Lung (tissue), 11 donors: ENCODE measurements at regions not wholly inside any gene's neighbourhood (a gene's known extent, or its start where the extent isn't known, plus 50 kb on each side); places are given as distances from the start of the nearest gene placed in this dataset.
A peak's percentile ranks its signal among the peaks of the same experiment; 100 is the strongest.

Experiments
- ATAC-seq: fragments of 200-7000 bp; cut with Tn5 transposase; one replicate; pipeline ENCODE4 v1.9.1; 2020; ENCODE audit warnings: moderate number of reproducible peaks; ENCODE audit not compliant: insufficient read depth, low FRiP score
- DNase-seq, 3 donors: peaks; one replicate each; pipeline ENCODE4 v3.0.0-alpha.2; 2013 to 2017
- H3K27ac ChIP-seq, 2 donors: one replicate each; pipeline ENCODE4 v1.5.1; 2013; ENCODE audit warnings: mild to moderate bottlenecking in 2 of 2, moderate library complexity in 2 of 2, control low read depth in 1 of 2, inconsistent platforms in 1 of 2, low read depth in 1 of 2, low read length in 1 of 2
- H3K27me3 ChIP-seq, 3 donors: one replicate each; pipeline ENCODE4 v1.5.1; 2013; ENCODE audit warnings: low read length in 2 of 3; ENCODE audit not compliant: control insufficient read depth in 3 of 3, insufficient read depth in 3 of 3
- H3K36me3 ChIP-seq, 4 donors: one replicate each; pipeline ENCODE4 v1.5.1; 2013; ENCODE audit warnings: low read length in 4 of 4, mild to moderate bottlenecking in 1 of 4, moderate library complexity in 1 of 4; ENCODE audit not compliant: control insufficient read depth in 4 of 4, insufficient read depth in 4 of 4
- H3K4me1 ChIP-seq, 5 donors: one replicate each; pipeline ENCODE4 v1.5.1; 2013; ENCODE audit warnings: low read length in 5 of 5, mild to moderate bottlenecking in 2 of 5, moderate library complexity in 1 of 5; ENCODE audit not compliant: control insufficient read depth in 5 of 5, insufficient read depth in 5 of 5
- H3K4me3 ChIP-seq: one replicate; pipeline ENCODE4 v1.5.1; 2013; ENCODE audit warnings: mild to moderate bottlenecking, control low read depth, moderate library complexity
- H3K9ac ChIP-seq, 2 donors: one replicate each; pipeline ENCODE4 v1.5.1; 2013; ENCODE audit warnings: low read length in 2 of 2, control low read depth in 1 of 2; ENCODE audit not compliant: insufficient read depth in 1 of 2
- H3K9me3 ChIP-seq, 4 donors: one replicate each; pipeline ENCODE4 v1.5.1; 2013; ENCODE audit warnings: low read length in 3 of 4, mild to moderate bottlenecking in 1 of 4, moderate library complexity in 1 of 4; ENCODE audit not compliant: control insufficient read depth in 4 of 4, insufficient read depth in 3 of 4
- CTCF ChIP-seq: IDR thresholded peaks from 2 replicates; pipeline ENCODE4 v1.5.1; 2012; ENCODE audit warnings: mild to moderate bottlenecking; ENCODE audit errors: control extremely low read depth, extremely low read depth
- WGBS, 2 donors: extraction: QIAGEN DNeasy Blood & Tissue Kit; methylation state at CpG; one replicate each; pipeline ENCODE4 v1.1.7; 2013; 5-methylcytosine and 5-hydroxymethylcytosine counted together
- donor health status: control.
- donor health status: control.
- donor health status: Bipolar disorder and iron deficiency.
- donor health status: healthy.
- donor health status: DM: yes; HTN: yes; CAD: no.

GRCh38 chr2:128710242-128710641 lies 391.6 kb upstream of the HS6ST1 start:
- no peak for TF ChIP-seq CTCF
- ATAC-seq (no peak), DNase-seq (no peak)
- no peak overlapping the region for H3K4me3 ChIP-seq
- H3K9me3 ChIP-seq = peaks cover 0 to 12% (median 9%) of the 10 kb centered on the region in 4 donors
- H3K9ac ChIP-seq = no peak overlapping the region
- H3K36me3 ChIP-seq = no peaks in the 10 kb centered on the region
- WGBS, 2 donors = 94% methylated on average over 5 of the region's 5 CpGs
- no peak overlapping the region for H3K27ac ChIP-seq
- peaks cover 0 to 9% (median 5%) of the 10 kb centered on the region in 5 donors for H3K4me1 ChIP-seq
- H3K27me3 ChIP-seq = no peaks in the 10 kb centered on the region

GRCh38 chr2:128710729-128711128 lies 392.1 kb upstream of the HS6ST1 start:
- Histone ChIP-seq H3K27ac (no peak overlapping the region), H3K4me1 (peaks cover 0 to 9% (median 5%) of the 10 kb centered on the region in 5 donors), H3K27me3 (no peaks in the 10 kb centered on the region), H3K9me3 (peaks cover 0 to 12% (median 9%) of the 10 kb centered on the region in 4 donors), H3K9ac (no peak overlapping the region), H3K4me3 (no peak overlapping the region), H3K36me3 (no peaks in the 10 kb centered on the region)
- DNase-seq (no peak), ATAC-seq (no peak)
- no peak for TF ChIP-seq CTCF
- 63 to 75% methylated on average over 2 of the region's 2 CpGs for WGBS, 2 donors

- peak in 2 of 3 donors; percentile 40 to 53 for DNase-seq
Measured at GRCh38 chr2:128714285-128714684, 395.6 kb upstream of the HS6ST1 start.

More at GRCh38 chr2:128714285-128714684, 395.6 kb upstream of the HS6ST1 start:
- Histone ChIP-seq H3K27ac (no peak overlapping the region), H3K36me3 (no peaks in the 10 kb centered on the region), H3K4me1 (peaks cover 0 to 9% (median 5%) of the 10 kb centered on the region in 5 donors), H3K9ac (no peak overlapping the region), H3K4me3 (no peak overlapping the region), H3K9me3 (peaks cover 0 to 6% (median 0%) of the 10 kb centered on the region in 4 donors), H3K27me3 (no peaks in the 10 kb centered on the region)
- no peak for ATAC-seq
- TF ChIP-seq CTCF = no peak
- WGBS, 2 donors = 33 to 63% methylated on average over 4 of the region's 4 CpGs
